ENCODE measurements at regions not wholly inside any gene's neighbourhood (a gene's known extent, or its start where the extent isn't known, plus 50 kb on each side); places are given as distances from the start of the nearest gene placed in this dataset.

- no TSS peak for BruUV-seq (replicated peaks)
- CTCF ChIA-PET, result no interaction called here
- H3K9me3 Mint-ChIP-seq (ENCODE audit: low read depth, unreplicated experiment), result peaks cover 10% of the 10 kb centered on the region
Measured at GRCh38 chr1:11377954-11378353, 101.0 kb upstream of the DISP3 start.

GRCh38 chr1:11379851-11380250 lies 99.1 kb upstream of the DISP3 start:
- intact Hi-C loops (cut with micrococcal nuclease; ENCODE audit: unreplicated experiment), result no loop called here
- H3K27ac Mint-ChIP-seq (ENCODE audit: unreplicated experiment), result no peak overlapping the region
- H3K9me3 Mint-ChIP-seq (ENCODE audit: low read depth, unreplicated experiment), result no peaks in the 10 kb centered on the region
- H3K27me3 Mint-ChIP-seq (ENCODE audit: unreplicated experiment), result peaks cover 84% of the 10 kb centered on the region
- H3K4me1 Mint-ChIP-seq (ENCODE audit: low read depth, unreplicated experiment), result no peaks in the 10 kb centered on the region
- H3K4me3 Mint-ChIP-seq (ENCODE audit: low read depth, unreplicated experiment), result no peak overlapping the region
- TF ChIP-seq, protein P1, sequence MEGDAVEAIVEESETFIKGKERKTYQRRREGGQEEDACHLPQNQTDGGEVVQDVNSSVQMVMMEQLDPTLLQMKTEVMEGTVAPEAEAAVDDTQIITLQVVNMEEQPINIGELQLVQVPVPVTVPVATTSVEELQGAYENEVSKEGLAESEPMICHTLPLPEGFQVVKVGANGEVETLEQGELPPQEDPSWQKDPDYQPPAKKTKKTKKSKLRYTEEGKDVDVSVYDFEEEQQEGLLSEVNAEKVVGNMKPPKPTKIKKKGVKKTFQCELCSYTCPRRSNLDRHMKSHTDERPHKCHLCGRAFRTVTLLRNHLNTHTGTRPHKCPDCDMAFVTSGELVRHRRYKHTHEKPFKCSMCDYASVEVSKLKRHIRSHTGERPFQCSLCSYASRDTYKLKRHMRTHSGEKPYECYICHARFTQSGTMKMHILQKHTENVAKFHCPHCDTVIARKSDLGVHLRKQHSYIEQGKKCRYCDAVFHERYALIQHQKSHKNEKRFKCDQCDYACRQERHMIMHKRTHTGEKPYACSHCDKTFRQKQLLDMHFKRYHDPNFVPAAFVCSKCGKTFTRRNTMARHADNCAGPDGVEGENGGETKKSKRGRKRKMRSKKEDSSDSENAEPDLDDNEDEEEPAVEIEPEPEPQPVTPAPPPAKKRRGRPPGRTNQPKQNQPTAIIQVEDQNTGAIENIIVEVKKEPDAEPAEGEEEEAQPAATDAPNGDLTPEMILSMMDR (IDR thresholded peaks at IDR 0.05; ENCODE audit: unreplicated experiment), result no peak
- CTCF ChIA-PET, result no interaction called here
- no peak for DNase-seq
- BruUV-seq (replicated peaks), result no TSS peak
- H3K36me3 Mint-ChIP-seq (ENCODE audit: insufficient read depth, unreplicated experiment), result no peaks in the 10 kb centered on the region

More at GRCh38 chr1:11377954-11378353, 101.0 kb upstream of the DISP3 start:
- no peak overlapping the region for H3K27ac Mint-ChIP-seq (ENCODE audit: unreplicated experiment)
- no peak for DNase-seq
- TF ChIP-seq, protein P1 (IDR thresholded peaks at IDR 0.05; ENCODE audit: unreplicated experiment), result no peak
- intact Hi-C loops (cut with micrococcal nuclease; ENCODE audit: unreplicated experiment), result no loop called here
- no peak overlapping the region for H3K4me3 Mint-ChIP-seq (ENCODE audit: low read depth, unreplicated experiment)
- H3K27me3 Mint-ChIP-seq (ENCODE audit: unreplicated experiment), result peaks cover 80% of the 10 kb centered on the region
- H3K36me3 Mint-ChIP-seq (ENCODE audit: insufficient read depth, unreplicated experiment), result no peaks in the 10 kb centered on the region
- H3K4me1 Mint-ChIP-seq (ENCODE audit: low read depth, unreplicated experiment), result no peaks in the 10 kb centered on the region

GRCh38 chr1:11380500-11380899 lies 98.5 kb upstream of the DISP3 start:
- peaks cover 87% of the 10 kb centered on the region for H3K27me3 Mint-ChIP-seq (ENCODE audit: unreplicated experiment)
- no peaks in the 10 kb centered on the region for H3K36me3 Mint-ChIP-seq (ENCODE audit: insufficient read depth, unreplicated experiment)
- BruUV-seq (replicated peaks), result no TSS peak
- CTCF ChIA-PET, result no interaction called here
- TF ChIP-seq, protein P1 (IDR thresholded peaks at IDR 0.05; ENCODE audit: unreplicated experiment), result no peak
- H3K4me1 Mint-ChIP-seq (ENCODE audit: low read depth, unreplicated experiment), result no peaks in the 10 kb centered on the region
- no peak overlapping the region for H3K4me3 Mint-ChIP-seq (ENCODE audit: low read depth, unreplicated experiment)
- intact Hi-C loops (cut with micrococcal nuclease; ENCODE audit: unreplicated experiment), result no loop called here
- H3K9me3 Mint-ChIP-seq (ENCODE audit: low read depth, unreplicated experiment), result no peaks in the 10 kb centered on the region
- DNase-seq, result no peak
- no peak overlapping the region for H3K27ac Mint-ChIP-seq (ENCODE audit: unreplicated experiment)

GRCh38 chr1:11383553-11384169 lies 95.3 kb upstream of the DISP3 start:
- H3K27ac Mint-ChIP-seq (ENCODE audit: unreplicated experiment), result no peak overlapping the region
- no peak for DNase-seq
- H3K27me3 Mint-ChIP-seq (ENCODE audit: unreplicated experiment), result peaks cover 93% of the 10 kb centered on the region
- intact Hi-C loops (cut with micrococcal nuclease; ENCODE audit: unreplicated experiment), result no loop called here
- no TSS peak for BruUV-seq (replicated peaks)
- H3K9me3 Mint-ChIP-seq (ENCODE audit: low read depth, unreplicated experiment), result no peaks in the 10 kb centered on the region
- H3K4me1 Mint-ChIP-seq (ENCODE audit: low read depth, unreplicated experiment), result no peaks in the 10 kb centered on the region
- TF ChIP-seq, protein P1 (IDR thresholded peaks at IDR 0.05; ENCODE audit: unreplicated experiment), result no peak
- H3K36me3 Mint-ChIP-seq (ENCODE audit: insufficient read depth, unreplicated experiment), result no peaks in the 10 kb centered on the region
- CTCF ChIA-PET, result interaction anchor here (0.6 to 1.1 kb wide), 2 partner anchors 8 to 620 kb away, joined by 3 read pairs; no protein-coding TSS in a partner anchor
- H3K4me3 Mint-ChIP-seq (ENCODE audit: low read depth, unreplicated experiment), result no peak overlapping the region
